SK-N-SH (cell line): ENCODE measurements at regions not wholly inside any gene's neighbourhood (a gene's known extent, or its start where the extent isn't known, plus 50 kb on each side); places are given as distances from the start of the nearest gene placed in this dataset.

ENCODE experiments used
- CTCF ChIA-PET: fragments of 300-600, 350-600 bp; formaldehyde crosslinking; extraction: SDS; loops from one replicate; lab custom pipeline; 2021; lab: Yijun Ruan, JAX
- POLR2A ChIA-PET: fragments of 350-600 bp; sonication (Branson Sonifier 250); formaldehyde crosslinking; extraction: SDS; loops from one replicate; lab custom pipeline; 2020; ENCODE audit warnings: antibody characterized with exemption, inconsistent platforms; lab: Yijun Ruan, JAX
- DNase-seq: peaks from one replicate; pipeline ENCODE4 v3.0.0; 2012
- H2AFZ ChIP-seq: fragments of 200-600 bp; sonication (generic); 2 replicates; pipeline ENCODE4 v1.8.1; 2016; ENCODE audit warnings: antibody characterized with exemption, mild to moderate bottlenecking, low read depth
- H3F3A ChIP-seq: fragments of 200-600 bp; sonication (generic); replicated peaks from 2 replicates; pipeline ENCODE3; 2016; ENCODE audit warnings: antibody characterized with exemption, mild to moderate bottlenecking; ENCODE audit not compliant: insufficient read depth
- H3K27ac ChIP-seq, 2 experiments: fragments of 200-500 bp in 1 of 2; fragments of 200-600 bp in 1 of 2; sonication (Bioruptor generic) in 1 of 2; sonication (generic), shearing (Covaris generic) in 1 of 2; 2 replicates each; pipeline versions ENCODE4 v1.5.1 to v1.6.1; 2014 to 2016; ENCODE audit warnings: low read depth in 2 of 2, inconsistent platforms in 1 of 2, low read length in 1 of 2, mild to moderate bottlenecking in 1 of 2, mixed read lengths in 1 of 2
- H3K27me3 ChIP-seq: fragments of 200-600 bp; sonication (generic), shearing (Covaris generic); 2 replicates; pipeline ENCODE4 v1.6.1; 2016; ENCODE audit warnings: mixed run types; ENCODE audit not compliant: insufficient read depth
- H3K36me3 ChIP-seq, 2 experiments: fragments of 200-500 bp in 1 of 2; fragments of 200-600 bp in 1 of 2; sonication (Bioruptor generic) in 1 of 2; sonication (generic) in 1 of 2; replicated peaks in 1 of 2; 2 replicates each; pipeline versions ENCODE3 to v1.5.1; 2014 to 2016; ENCODE audit warnings: low read length in 1 of 2, mild to moderate bottlenecking in 1 of 2; ENCODE audit not compliant: insufficient read depth in 2 of 2, control insufficient read depth in 1 of 2
- H3K4me1 ChIP-seq, 2 experiments: fragments of 200-500 bp in 1 of 2; fragments of 200-600 bp in 1 of 2; sonication (Bioruptor generic) in 1 of 2; sonication (generic), shearing (Covaris generic) in 1 of 2; 2 replicates each; pipeline versions ENCODE4 v1.5.1 to v1.6.1; 2014 to 2016; ENCODE audit warnings: low read depth in 1 of 2, low read length in 1 of 2, mixed run types in 1 of 2; ENCODE audit not compliant: insufficient read depth in 2 of 2, control insufficient read depth in 1 of 2
- H3K4me2 ChIP-seq: fragments of 200-600 bp; sonication (generic), shearing (Covaris generic); 2 replicates; pipeline ENCODE4 v1.6.1; 2017; ENCODE audit warnings: mixed run types
- H3K4me3 ChIP-seq, 2 experiments: fragments of 200-500 bp in 1 of 2; fragments of 200-600 bp in 1 of 2; sonication (Bioruptor generic) in 1 of 2; sonication (generic), shearing (Covaris generic) in 1 of 2; 2 replicates each; pipeline versions ENCODE4 v1.5.1 to v1.8.1; 2014 to 2016; ENCODE audit warnings: low read depth in 2 of 2, inconsistent platforms in 1 of 2, low read length in 1 of 2, mild to moderate bottlenecking in 1 of 2, mixed read lengths in 1 of 2, moderate library complexity in 1 of 2
- H3K79me2 ChIP-seq: fragments of 200-600 bp; sonication (generic); 2 replicates; pipeline ENCODE4 v1.8.1; 2017; ENCODE audit warnings: mild to moderate bottlenecking; ENCODE audit not compliant: insufficient read depth
- H3K9ac ChIP-seq: fragments of 200-600 bp; sonication (generic); 2 replicates; pipeline ENCODE4 v1.6.1; 2017; ENCODE audit warnings: mixed run types
- H3K9me2 ChIP-seq: fragments of 200-600 bp; sonication (generic); 2 replicates; pipeline ENCODE4 v1.6.1; 2017; ENCODE audit warnings: mixed run types
- H3K9me3 ChIP-seq: fragments of 200-600 bp; sonication (generic); 2 replicates; pipeline ENCODE4 v1.6.1; 2017; ENCODE audit warnings: mixed run types, mild to moderate bottlenecking, moderate library complexity
- H4K20me1 ChIP-seq: fragments of 200-600 bp; sonication (generic); 2 replicates; pipeline ENCODE4 v1.6.1; 2017; ENCODE audit warnings: mild to moderate bottlenecking, mixed run types; ENCODE audit not compliant: insufficient read depth
- CHD2 ChIP-seq: fragments of 150-350 bp; IDR thresholded peaks from 2 replicates; pipeline ENCODE4 v1.6.1; 2018; ENCODE audit warnings: low read length; ENCODE audit not compliant: partially characterized antibody
- CTCF ChIP-seq: fragments of 200-600 bp; sonication (generic); IDR thresholded peaks from 2 replicates; pipeline ENCODE4 v1.6.1; 2017; ENCODE audit warnings: antibody characterized with exemption, mild to moderate bottlenecking, moderate library complexity
- FOXM1 ChIP-seq: IDR thresholded peaks from 2 replicates; pipeline ENCODE4 v1.4.0; 2012; ENCODE audit warnings: low read depth, mild to moderate bottlenecking
- GABPA ChIP-seq: IDR thresholded peaks from 2 replicates; pipeline ENCODE4 v1.4.0; 2012; ENCODE audit warnings: low read depth, mild to moderate bottlenecking
- GATA2 ChIP-seq: sonication (generic); formaldehyde crosslinking; IDR thresholded peaks from 2 replicates; pipeline ENCODE4 v1.5.0; 2020; ENCODE audit warnings: mild to moderate bottlenecking, missing genetic modification reagents
- JUND ChIP-seq: IDR thresholded peaks from 2 replicates; pipeline ENCODE4 v1.4.0; 2012
- NFIC ChIP-seq: IDR thresholded peaks from 2 replicates; pipeline ENCODE4 v1.4.0; 2012; ENCODE audit warnings: borderline replicate concordance
- POLR2AphosphoS5 ChIP-seq: IDR thresholded peaks from 2 replicates; pipeline ENCODE4 v1.6.1; 2012; ENCODE audit warnings: low read depth, low read length
- RAD21 ChIP-seq: IDR thresholded peaks from 2 replicates; pipeline ENCODE4 v1.6.1; 2012; ENCODE audit warnings: mild to moderate bottlenecking, low read length
- RFX5 ChIP-seq: IDR thresholded peaks from 2 replicates; pipeline ENCODE4 v1.6.1; 2012; ENCODE audit warnings: mild to moderate bottlenecking, improper control_type of control experiment, low read length
- RXRA ChIP-seq: IDR thresholded peaks from 2 replicates; pipeline ENCODE4 v1.4.0; 2012; ENCODE audit warnings: low read depth, mild to moderate bottlenecking, borderline replicate concordance
- SIN3A ChIP-seq: IDR thresholded peaks from 2 replicates; pipeline ENCODE4 v1.6.1; 2012; ENCODE audit warnings: low read depth, mild to moderate bottlenecking, low read length, moderate library complexity, borderline replicate concordance
- WGBS: methylation state at CpG from one replicate; pipeline ENCODE4 v1.1.6; 2017; ENCODE audit warnings: low lambda C conversion rate; 5-methylcytosine and 5-hydroxymethylcytosine counted together
- TF ChIP-seq, protein P1 (sequence below): IDR thresholded peaks from 2 replicates; pipeline ENCODE4; 2012

- TF ChIP-seq GATA2 (CRISPR knock-in tag) (no peak), RAD21 (no peak), FOXM1 (no peak), RXRA (no peak), SIN3A (no peak), RFX5 (no peak)
- TF ChIP-seq, all 33 proteins: peak for 0
- ChIA-PET POLR2A (no interaction called here), CTCF (no interaction called here)
- no peaks in the 10 kb centered on the region for H4K20me1 ChIP-seq
- H3K79me2 ChIP-seq = no peaks in the 10 kb centered on the region
- H3K36me3 ChIP-seq = no peaks in the 10 kb centered on the region
- 3% methylated on average over 6 of the region's 6 CpGs for WGBS
- no peak overlapping the region for H3K27ac ChIP-seq
- no peak overlapping the region for H3K4me2 ChIP-seq
- H3K4me1 ChIP-seq = no peaks in the 10 kb centered on the region
- H3K4me3 ChIP-seq = no peak overlapping the region
- H3K9ac ChIP-seq = no peak overlapping the region
- no peak overlapping the region for H2AFZ ChIP-seq
- no peak for DNase-seq
- no peaks in the 10 kb centered on the region; the same call in 1 of the 2 replicates for H3K9me2 ChIP-seq
- H3K27me3 ChIP-seq = no peaks in the 10 kb centered on the region
- H3K9me3 ChIP-seq = no peaks in the 10 kb centered on the region
- H3F3A ChIP-seq = no peaks in the 10 kb centered on the region
These were observed 416.5 kb downstream of the TEX13C start for GRCh38 chrX:125736008-125736729.

- H3K9me2 ChIP-seq = no peaks in the 10 kb centered on the region; the same call in 1 of the 2 replicates
- H3K9me3 ChIP-seq = no peaks in the 10 kb centered on the region
- ChIA-PET POLR2A (no interaction called here), CTCF (no interaction called here)
- H3K4me3 ChIP-seq = no peak overlapping the region
- H3K9ac ChIP-seq = no peak overlapping the region
- no peaks in the 10 kb centered on the region for H3F3A ChIP-seq
- TF ChIP-seq RFX5 (no peak), NFIC (no peak), CTCF (no peak), FOXM1 (no peak), GATA2 (CRISPR knock-in tag) (no peak), POLR2AphosphoS5 (no peak), CHD2 (no peak), JUND (no peak), GABPA (no peak)
- TF ChIP-seq, protein P1, sequence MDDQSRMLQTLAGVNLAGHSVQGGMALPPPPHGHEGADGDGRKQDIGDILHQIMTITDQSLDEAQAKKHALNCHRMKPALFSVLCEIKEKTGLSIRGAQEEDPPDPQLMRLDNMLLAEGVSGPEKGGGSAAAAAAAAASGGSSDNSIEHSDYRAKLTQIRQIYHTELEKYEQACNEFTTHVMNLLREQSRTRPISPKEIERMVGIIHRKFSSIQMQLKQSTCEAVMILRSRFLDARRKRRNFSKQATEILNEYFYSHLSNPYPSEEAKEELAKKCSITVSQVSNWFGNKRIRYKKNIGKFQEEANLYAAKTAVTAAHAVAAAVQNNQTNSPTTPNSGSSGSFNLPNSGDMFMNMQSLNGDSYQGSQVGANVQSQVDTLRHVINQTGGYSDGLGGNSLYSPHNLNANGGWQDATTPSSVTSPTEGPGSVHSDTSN = no peak
- no peak overlapping the region for H3K4me2 ChIP-seq
- H3K27me3 ChIP-seq = no peaks in the 10 kb centered on the region
- no peaks in the 10 kb centered on the region for H3K79me2 ChIP-seq
- DNase-seq = no peak
- no peak overlapping the region for H3K27ac ChIP-seq
- H2AFZ ChIP-seq = no peak overlapping the region
- no peaks in the 10 kb centered on the region for H4K20me1 ChIP-seq
- no peaks in the 10 kb centered on the region for H3K4me1 ChIP-seq
- no peaks in the 10 kb centered on the region for H3K36me3 ChIP-seq
These were observed 423.1 kb downstream of the TEX13C start for GRCh38 chrX:125742811-125743210.
